ENCODE measurements at regions not wholly inside any gene's neighbourhood (a gene's known extent, or its start where the extent isn't known, plus 50 kb on each side); places are given as distances from the start of the nearest gene placed in this dataset.

- no peak for TF ChIP-seq EZH2 (optimal IDR thresholded peaks at IDR 0.05; ENCODE audit: low read depth, low read length)
- no peak for TF ChIP-seq CTCF (IDR thresholded peaks at IDR 0.05; ENCODE audit: low read length)
- TF ChIP-seq EZH2phosphoT487 (IDR thresholded peaks at IDR 0.05; ENCODE audit: low read length) = no peak
- H3K4me3 ChIP-seq (ENCODE audit: low read length) = no peak overlapping the region
- no peaks in the 10 kb centered on the region for H3K27me3 ChIP-seq (replicated peaks; ENCODE audit: insufficient read depth, low read length)
- H3K9me2 ChIP-seq (replicated peaks; ENCODE audit: insufficient read depth, low read length) = no peaks in the 10 kb centered on the region
- H3K79me2 ChIP-seq (ENCODE audit: low read length) = no peaks in the 10 kb centered on the region
- H4K20me1 ChIP-seq (ENCODE audit: insufficient read depth, low read length) = no peaks in the 10 kb centered on the region
- no peaks in the 10 kb centered on the region for H3K4me1 ChIP-seq (ENCODE audit: low read length)
- no peaks in the 10 kb centered on the region for H3K9me3 ChIP-seq (replicated peaks; ENCODE audit: insufficient read depth, low read length)
- H2AFZ ChIP-seq (ENCODE audit: low read length) = no peak overlapping the region
- no peak for DNase-seq
- H3K4me2 ChIP-seq (ENCODE audit: low read depth, low read length) = no peak overlapping the region
- H3K36me3 ChIP-seq (replicated peaks; ENCODE audit: insufficient read depth, low read length) = no peaks in the 10 kb centered on the region
- H3F3A ChIP-seq (ENCODE audit: insufficient read depth, low read length) = no peaks in the 10 kb centered on the region
- H3K27ac ChIP-seq (ENCODE audit: low read length) = no peak overlapping the region
- H3K9ac ChIP-seq (ENCODE audit: low read length) = no peak overlapping the region
Measured at GRCh38 chr11:121892863-121893262, 223.2 kb downstream of the BLID start.

DNA sequence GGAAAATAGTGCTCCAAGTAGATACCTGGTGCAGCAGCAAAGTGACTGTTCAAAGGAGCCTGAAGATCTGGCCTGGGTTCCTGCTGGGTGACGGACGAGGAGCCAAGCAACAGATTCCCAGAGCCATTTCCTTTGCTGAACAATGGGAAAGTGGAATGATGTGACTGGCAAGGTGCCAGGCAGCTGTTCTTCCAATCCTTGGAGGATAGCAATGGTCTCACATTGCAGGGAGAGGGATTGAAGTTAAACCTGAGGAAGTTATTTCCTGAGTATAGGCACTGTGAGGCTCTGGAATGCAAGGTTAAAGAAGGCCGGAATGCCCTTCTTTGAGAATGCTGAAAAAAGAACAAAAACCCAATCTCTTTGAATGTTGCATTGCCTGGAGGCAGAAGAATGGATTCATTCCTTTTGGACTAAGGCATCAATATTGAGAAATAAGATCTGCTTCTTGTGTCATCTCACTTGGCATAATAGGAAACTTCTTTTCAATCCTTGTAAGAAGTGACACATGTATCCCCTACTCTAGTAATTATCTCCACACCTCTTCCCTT is 223.8 kb downstream of the BLID start:
- no peaks in the 10 kb centered on the region for H4K20me1 ChIP-seq (ENCODE audit: insufficient read depth, low read length)
- no peaks in the 10 kb centered on the region for H3K79me2 ChIP-seq (ENCODE audit: low read length)
- TF ChIP-seq EZH2 (optimal IDR thresholded peaks at IDR 0.05; ENCODE audit: low read depth, low read length) = no peak
- no peak for TF ChIP-seq EZH2phosphoT487 (IDR thresholded peaks at IDR 0.05; ENCODE audit: low read length)
- TF ChIP-seq CTCF (IDR thresholded peaks at IDR 0.05; ENCODE audit: low read length) = no peak
- no peaks in the 10 kb centered on the region for H3F3A ChIP-seq (ENCODE audit: insufficient read depth, low read length)
- no peaks in the 10 kb centered on the region for H3K4me1 ChIP-seq (ENCODE audit: low read length)
- DNase-seq = no peak
- H3K4me2 ChIP-seq (ENCODE audit: low read depth, low read length) = no peak overlapping the region
- no peaks in the 10 kb centered on the region for H3K9me2 ChIP-seq (replicated peaks; ENCODE audit: insufficient read depth, low read length)
- H2AFZ ChIP-seq (ENCODE audit: low read length) = no peak overlapping the region
- no peaks in the 10 kb centered on the region for H3K36me3 ChIP-seq (replicated peaks; ENCODE audit: insufficient read depth, low read length)
- H3K27ac ChIP-seq (ENCODE audit: low read length) = no peak overlapping the region
- H3K4me3 ChIP-seq (ENCODE audit: low read length) = no peak overlapping the region
- no peak overlapping the region for H3K9ac ChIP-seq (ENCODE audit: low read length)
- H3K27me3 ChIP-seq (replicated peaks; ENCODE audit: insufficient read depth, low read length) = no peaks in the 10 kb centered on the region
- H3K9me3 ChIP-seq (replicated peaks; ENCODE audit: insufficient read depth, low read length) = no peaks in the 10 kb centered on the region

DNA sequence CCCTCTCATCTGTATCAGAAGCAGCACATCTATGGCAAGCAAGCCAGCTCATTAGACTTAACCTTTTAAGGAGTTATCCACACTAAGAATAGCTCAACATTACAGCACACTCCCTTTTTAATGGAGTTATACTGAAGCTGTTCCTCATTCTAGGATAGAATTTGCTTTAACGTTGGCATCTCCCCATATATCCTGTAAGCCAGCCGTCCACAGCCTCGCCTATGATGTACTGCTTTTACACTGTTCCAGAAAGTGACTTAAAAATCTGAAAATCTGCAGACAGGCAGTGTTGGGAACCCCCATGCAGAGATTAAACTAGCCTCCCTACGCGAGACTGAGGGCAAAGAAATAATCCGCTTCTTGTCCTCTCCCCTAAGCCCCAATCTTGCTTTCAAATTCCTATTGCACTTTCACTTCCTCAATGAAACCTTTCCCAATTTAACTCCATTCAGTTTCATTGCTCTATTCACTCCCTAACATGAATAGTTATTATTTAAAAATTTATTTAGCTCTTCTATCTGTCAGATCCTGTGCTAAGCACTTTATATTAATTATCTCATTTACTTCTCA is 225.0 kb downstream of the BLID start:
- Histone ChIP-seq H3K27me3 (replicated peaks; ENCODE audit: insufficient read depth, low read length) (no peaks in the 10 kb centered on the region), H3F3A (ENCODE audit: insufficient read depth, low read length) (no peaks in the 10 kb centered on the region), H2AFZ (ENCODE audit: low read length) (no peak overlapping the region), H3K4me1 (ENCODE audit: low read length) (no peaks in the 10 kb centered on the region), H3K9me3 (replicated peaks; ENCODE audit: insufficient read depth, low read length) (no peaks in the 10 kb centered on the region), H3K9me2 (replicated peaks; ENCODE audit: insufficient read depth, low read length) (no peaks in the 10 kb centered on the region), H3K4me2 (ENCODE audit: low read depth, low read length) (no peak overlapping the region), H3K9ac (ENCODE audit: low read length) (no peak overlapping the region), H3K36me3 (replicated peaks; ENCODE audit: insufficient read depth, low read length) (no peaks in the 10 kb centered on the region), H3K4me3 (ENCODE audit: low read length) (no peak overlapping the region), H3K79me2 (ENCODE audit: low read length) (no peaks in the 10 kb centered on the region), H4K20me1 (ENCODE audit: insufficient read depth, low read length) (no peaks in the 10 kb centered on the region), H3K27ac (ENCODE audit: low read length) (no peak overlapping the region)
- DNase-seq = no peak
- TF ChIP-seq CTCF (IDR thresholded peaks at IDR 0.05; ENCODE audit: low read length) (no peak), EZH2 (optimal IDR thresholded peaks at IDR 0.05; ENCODE audit: low read depth, low read length) (no peak), EZH2phosphoT487 (IDR thresholded peaks at IDR 0.05; ENCODE audit: low read length) (no peak)
